ENCODE measurements at regions not wholly inside any gene's neighbourhood (a gene's known extent, or its start where the extent isn't known, plus 50 kb on each side); places are given as distances from the start of the nearest gene placed in this dataset.
A peak's percentile ranks its signal among the peaks of the same experiment; 100 is the strongest.

DNA sequence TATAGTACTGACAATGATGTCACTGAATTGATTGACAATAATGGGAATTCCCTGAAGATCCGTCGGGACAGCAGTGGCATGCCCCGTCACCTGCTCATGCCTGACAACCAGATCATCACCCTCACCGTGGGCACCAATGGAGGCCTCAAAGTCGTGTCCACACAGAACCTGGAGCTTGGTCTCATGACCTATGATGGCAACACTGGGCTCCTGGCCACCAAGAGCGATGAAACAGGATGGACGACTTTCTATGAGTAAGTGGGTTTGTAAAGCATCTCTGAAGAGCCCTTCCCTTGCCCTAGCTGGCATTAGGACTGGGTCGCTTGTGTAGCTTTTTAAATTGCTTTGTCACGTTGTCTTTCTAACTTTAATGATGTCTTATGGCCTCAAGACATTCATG lies 72.7 kb upstream of the WWC1 start:
- Histone ChIP-seq H3K4me2 (ENCODE audit: insufficient read depth, low read length) (no peak overlapping the region), H3K27me3 (ENCODE audit: insufficient read depth, low read length) (no peaks in the 10 kb centered on the region), H3K4me3 (ENCODE audit: insufficient read depth, low read length) (no peak overlapping the region), H4K20me1 (ENCODE audit: insufficient read depth, low read length) (no peaks in the 10 kb centered on the region), H3K36me3 (ENCODE audit: insufficient read depth, low read length) (no peaks in the 10 kb centered on the region), H3K27ac (ENCODE audit: low read depth, low read length) (no peak overlapping the region), H3K9me3 (ENCODE audit: low read depth, low read length) (no peaks in the 10 kb centered on the region), H3K79me2 (ENCODE audit: insufficient read depth, low read length) (no peaks in the 10 kb centered on the region), H3K4me1 (ENCODE audit: insufficient read depth, low read length) (peaks cover 5% of the 10 kb centered on the region), H2AFZ (ENCODE audit: low read length) (no peak overlapping the region)
- TF ChIP-seq, protein P1, sequence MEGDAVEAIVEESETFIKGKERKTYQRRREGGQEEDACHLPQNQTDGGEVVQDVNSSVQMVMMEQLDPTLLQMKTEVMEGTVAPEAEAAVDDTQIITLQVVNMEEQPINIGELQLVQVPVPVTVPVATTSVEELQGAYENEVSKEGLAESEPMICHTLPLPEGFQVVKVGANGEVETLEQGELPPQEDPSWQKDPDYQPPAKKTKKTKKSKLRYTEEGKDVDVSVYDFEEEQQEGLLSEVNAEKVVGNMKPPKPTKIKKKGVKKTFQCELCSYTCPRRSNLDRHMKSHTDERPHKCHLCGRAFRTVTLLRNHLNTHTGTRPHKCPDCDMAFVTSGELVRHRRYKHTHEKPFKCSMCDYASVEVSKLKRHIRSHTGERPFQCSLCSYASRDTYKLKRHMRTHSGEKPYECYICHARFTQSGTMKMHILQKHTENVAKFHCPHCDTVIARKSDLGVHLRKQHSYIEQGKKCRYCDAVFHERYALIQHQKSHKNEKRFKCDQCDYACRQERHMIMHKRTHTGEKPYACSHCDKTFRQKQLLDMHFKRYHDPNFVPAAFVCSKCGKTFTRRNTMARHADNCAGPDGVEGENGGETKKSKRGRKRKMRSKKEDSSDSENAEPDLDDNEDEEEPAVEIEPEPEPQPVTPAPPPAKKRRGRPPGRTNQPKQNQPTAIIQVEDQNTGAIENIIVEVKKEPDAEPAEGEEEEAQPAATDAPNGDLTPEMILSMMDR (IDR thresholded peaks at IDR 0.05; ENCODE audit: extremely low read depth, low read depth, low read length), result no peak
- DNase-seq (ENCODE audit: insufficient read length, low spot score, missing footprints), result no peak

DNA sequence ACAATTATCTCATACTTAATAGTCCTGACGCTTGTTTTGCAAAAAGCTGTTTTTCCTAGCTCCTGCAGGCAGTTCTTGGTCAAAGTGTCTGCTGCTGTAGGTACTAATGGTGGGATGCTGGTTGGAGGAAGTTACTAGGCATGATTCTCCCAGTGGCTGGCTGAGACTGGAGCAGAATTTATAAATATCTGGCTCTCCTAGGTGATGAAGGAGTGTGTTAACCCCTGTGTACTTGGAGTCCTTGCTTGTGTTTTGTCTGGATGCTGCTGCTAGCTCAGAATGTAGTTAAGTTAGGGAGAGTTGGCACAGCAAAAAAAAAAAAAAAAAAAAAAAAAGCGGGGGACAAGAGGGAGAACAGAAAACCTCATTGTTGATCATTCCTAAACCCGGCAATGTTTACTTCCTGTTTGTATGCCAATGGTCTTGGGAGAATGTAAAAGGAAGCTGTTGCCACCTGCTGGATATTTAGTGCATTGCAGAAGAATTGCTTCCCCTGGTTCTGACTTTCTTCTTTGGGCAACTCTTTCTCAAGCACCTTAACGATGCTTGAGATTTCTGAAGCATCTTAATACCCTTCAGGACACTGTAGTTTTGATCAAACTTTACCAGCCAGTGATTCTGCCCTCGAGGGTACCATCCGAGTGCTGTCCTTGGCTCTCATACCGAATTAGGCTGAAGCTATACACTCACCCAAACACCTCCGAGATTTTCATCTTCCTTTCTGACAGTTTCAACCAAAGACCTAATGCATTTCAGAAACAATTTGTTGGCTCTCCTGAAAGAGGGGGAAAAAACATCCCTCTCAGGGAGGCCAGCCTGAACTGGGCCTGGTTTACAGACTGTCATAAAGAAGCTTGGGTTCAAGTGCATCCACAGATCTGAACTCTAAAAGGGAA lies 71.7 kb upstream of the WWC1 start:
- H3K36me3 ChIP-seq (ENCODE audit: insufficient read depth, low read length), result no peaks in the 10 kb centered on the region
- peaks cover 5% of the 10 kb centered on the region for H3K4me1 ChIP-seq (ENCODE audit: insufficient read depth, low read length)
- H3K4me3 ChIP-seq (ENCODE audit: insufficient read depth, low read length), result peak overlapping the region; percentile 55
- no peaks in the 10 kb centered on the region for H4K20me1 ChIP-seq (ENCODE audit: insufficient read depth, low read length)
- no peaks in the 10 kb centered on the region for H3K9me3 ChIP-seq (ENCODE audit: low read depth, low read length)
- peak; percentile 89 for DNase-seq (ENCODE audit: insufficient read length, low spot score, missing footprints)
- H3K27me3 ChIP-seq (ENCODE audit: insufficient read depth, low read length), result no peaks in the 10 kb centered on the region
- H3K79me2 ChIP-seq (ENCODE audit: insufficient read depth, low read length), result no peaks in the 10 kb centered on the region
- peak overlapping the region; percentile 71 for H3K4me2 ChIP-seq (ENCODE audit: insufficient read depth, low read length)
- TF ChIP-seq, protein P1 (IDR thresholded peaks at IDR 0.05; ENCODE audit: extremely low read depth, low read depth, low read length), result peak; percentile 95
- H2AFZ ChIP-seq (ENCODE audit: low read length), result peak overlapping the region; percentile 83
- no peak overlapping the region for H3K27ac ChIP-seq (ENCODE audit: low read depth, low read length)

DNA sequence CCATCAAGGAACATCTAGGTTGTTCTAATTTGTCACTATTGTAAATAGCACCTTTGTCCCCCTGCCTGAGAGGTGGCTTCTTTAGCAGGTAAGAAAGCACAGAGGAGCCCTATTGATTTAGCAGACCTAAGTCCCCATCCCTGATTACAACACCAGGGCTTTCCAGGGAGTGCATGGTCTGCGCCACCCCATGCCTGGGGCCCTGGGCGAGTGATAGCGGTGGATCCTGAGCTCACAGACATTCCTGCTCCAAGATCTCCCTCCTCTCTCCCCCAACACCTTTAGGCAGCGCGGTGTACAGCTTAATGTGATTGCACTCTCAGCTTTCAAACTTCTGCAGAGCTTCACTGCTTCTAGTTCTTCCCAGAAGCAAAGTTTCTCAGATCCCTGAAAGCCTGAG lies 67.4 kb upstream of the WWC1 start:
- TF ChIP-seq, protein P1 (IDR thresholded peaks at IDR 0.05; ENCODE audit: extremely low read depth, low read depth, low read length), result no peak
- H3K79me2 ChIP-seq (ENCODE audit: insufficient read depth, low read length), result no peaks in the 10 kb centered on the region
- H3K36me3 ChIP-seq (ENCODE audit: insufficient read depth, low read length), result no peaks in the 10 kb centered on the region
- no peaks in the 10 kb centered on the region for H3K27me3 ChIP-seq (ENCODE audit: insufficient read depth, low read length)
- no peaks in the 10 kb centered on the region for H4K20me1 ChIP-seq (ENCODE audit: insufficient read depth, low read length)
- no peak for DNase-seq (ENCODE audit: insufficient read length, low spot score, missing footprints)
- H3K4me2 ChIP-seq (ENCODE audit: insufficient read depth, low read length), result no peak overlapping the region
- no peak overlapping the region for H2AFZ ChIP-seq (ENCODE audit: low read length)
- H3K27ac ChIP-seq (ENCODE audit: low read depth, low read length), result no peak overlapping the region
- no peak overlapping the region for H3K4me3 ChIP-seq (ENCODE audit: insufficient read depth, low read length)
- H3K4me1 ChIP-seq (ENCODE audit: insufficient read depth, low read length), result peaks cover 5% of the 10 kb centered on the region
- no peaks in the 10 kb centered on the region for H3K9me3 ChIP-seq (ENCODE audit: low read depth, low read length)

DNA sequence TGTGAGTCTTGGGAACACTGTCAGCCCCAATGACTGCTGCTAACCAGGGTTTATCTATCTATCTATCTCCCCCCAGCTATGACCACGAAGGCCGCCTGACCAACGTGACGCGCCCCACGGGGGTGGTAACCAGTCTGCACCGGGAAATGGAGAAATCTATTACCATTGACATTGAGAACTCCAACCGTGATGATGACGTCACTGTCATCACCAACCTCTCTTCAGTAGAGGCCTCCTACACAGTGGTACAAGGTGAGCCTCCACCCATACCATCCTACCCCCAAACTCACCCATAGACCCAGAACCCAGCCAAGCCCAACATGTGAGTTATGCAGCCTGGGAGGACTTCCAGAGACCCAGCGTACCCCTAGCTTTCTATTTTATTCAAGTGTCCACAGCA lies 65.4 kb upstream of the WWC1 start:
- Histone ChIP-seq H3K27me3 (ENCODE audit: insufficient read depth, low read length) (no peaks in the 10 kb centered on the region), H2AFZ (ENCODE audit: low read length) (no peak overlapping the region), H3K27ac (ENCODE audit: low read depth, low read length) (no peak overlapping the region), H3K4me1 (ENCODE audit: insufficient read depth, low read length) (no peaks in the 10 kb centered on the region), H4K20me1 (ENCODE audit: insufficient read depth, low read length) (no peaks in the 10 kb centered on the region), H3K36me3 (ENCODE audit: insufficient read depth, low read length) (no peaks in the 10 kb centered on the region), H3K79me2 (ENCODE audit: insufficient read depth, low read length) (no peaks in the 10 kb centered on the region), H3K4me2 (ENCODE audit: insufficient read depth, low read length) (no peak overlapping the region), H3K4me3 (ENCODE audit: insufficient read depth, low read length) (no peak overlapping the region), H3K9me3 (ENCODE audit: low read depth, low read length) (no peaks in the 10 kb centered on the region)
- no peak for DNase-seq (ENCODE audit: insufficient read length, low spot score, missing footprints)
- TF ChIP-seq, protein P1 (IDR thresholded peaks at IDR 0.05; ENCODE audit: extremely low read depth, low read depth, low read length), result no peak
